Ascending aorta (tissue), 2 donors: ENCODE measurements at regions not wholly inside any gene's neighbourhood (a gene's known extent, or its start where the extent isn't known, plus 50 kb on each side); places are given as distances from the start of the nearest gene placed in this dataset.
A peak's percentile ranks its signal among the peaks of the same experiment; 100 is the strongest.

Source experiments
- DNase-seq, 2 donors: peaks; one replicate each; pipeline ENCODE4 v3.0.0-alpha.2; 2019; ENCODE audit warnings: low spot score in 2 of 2
- H3K27ac ChIP-seq, 2 donors: fragments of 200-600 bp; sonication (generic); one replicate each; pipeline ENCODE4 v1.5.1; 2016 to 2017; ENCODE audit warnings: mild to moderate bottlenecking in 1 of 2
- H3K27me3 ChIP-seq: fragments of 200-600 bp; sonication (generic); one replicate; pipeline ENCODE4 v1.5.1; 2017
- H3K36me3 ChIP-seq, 2 donors: fragments of 200-600 bp; sonication (generic); one replicate each; pipeline ENCODE4 v1.5.1; 2016
- H3K4me1 ChIP-seq, 2 donors: fragments of 200-600 bp; sonication (generic); one replicate each; pipeline ENCODE4 v1.5.1; 2016 to 2017; ENCODE audit warnings: mild to moderate bottlenecking in 1 of 2
- H3K4me3 ChIP-seq, 2 donors: fragments of 200-600 bp; sonication (generic); one replicate each; pipeline ENCODE4 v1.5.1; 2016 to 2017; ENCODE audit warnings: mild to moderate bottlenecking in 1 of 2
- H3K9me3 ChIP-seq, 2 donors: fragments of 200-600 bp; sonication (generic); one replicate each; pipeline ENCODE4 v1.5.1; 2016
- CTCF ChIP-seq, 3 experiments: fragments of 200-600 bp in 2 of 3; fragments of 450-650 bp in 1 of 3; sonication (generic) in 2 of 3; IDR thresholded peaks; one replicate each; pipeline ENCODE4 v1.5.1; 2016 to 2019; ENCODE audit warnings: antibody characterized with exemption in 3 of 3, mild to moderate bottlenecking in 1 of 3, moderate library complexity in 1 of 3
- intact Hi-C: fragments of 100-400 bp; cut with DNase I; formaldehyde crosslinking; loops from one replicate; pipeline ENCODE4 v1.15.1; 2023

- Histone ChIP-seq H3K9me3 (no peaks in the 10 kb centered on the region), H3K4me3 (no peak overlapping the region), H3K27me3 (no peaks in the 10 kb centered on the region), H3K4me1 (peaks cover 0 to 5% of the 10 kb centered on the region in 2 donors), H3K36me3 (no peaks in the 10 kb centered on the region), H3K27ac (no peak overlapping the region)
- intact Hi-C loops: no loop called here
- TF ChIP-seq CTCF (IDR thresholded peaks at IDR 0.05): no peak
- no peak for DNase-seq
These were observed 82.2 kb upstream of the LIFR start for GRCh38 chr5:38638656-38639055.

GRCh38 chr5:38639377-38640358, 83.2 kb upstream of the LIFR start:
- intact Hi-C loops: no loop called here
- Histone ChIP-seq H3K4me3 (no peak overlapping the region), H3K27me3 (no peaks in the 10 kb centered on the region), H3K9me3 (no peaks in the 10 kb centered on the region), H3K4me1 (peaks cover 0 to 5% of the 10 kb centered on the region in 2 donors), H3K27ac (no peak overlapping the region), H3K36me3 (no peaks in the 10 kb centered on the region)
- no peak for TF ChIP-seq CTCF (IDR thresholded peaks at IDR 0.05)
- no peak for DNase-seq

GRCh38 chr5:38641003-38641402, 84.6 kb upstream of the LIFR start:
- intact Hi-C loops: no loop called here
- no peak for TF ChIP-seq CTCF (IDR thresholded peaks at IDR 0.05)
- H3K36me3 ChIP-seq: no peaks in the 10 kb centered on the region
- no peak for DNase-seq
- no peaks in the 10 kb centered on the region for H3K27me3 ChIP-seq
- peak overlapping the region; percentile 53 to 56 for H3K27ac ChIP-seq
- H3K4me3 ChIP-seq: no peak overlapping the region
- H3K4me1 ChIP-seq: peaks cover 0 to 5% of the 10 kb centered on the region in 2 donors
- no peaks in the 10 kb centered on the region for H3K9me3 ChIP-seq

GRCh38 chr5:38642189-38642911, 85.9 kb upstream of the LIFR start:
- peaks cover 0 to 5% of the 10 kb centered on the region in 2 donors for H3K4me1 ChIP-seq
- DNase-seq: no peak
- intact Hi-C loops: no loop called here
- no peak for TF ChIP-seq CTCF (IDR thresholded peaks at IDR 0.05)
- peak overlapping the region; percentile 53 to 56 for H3K27ac ChIP-seq
- no peaks in the 10 kb centered on the region for H3K27me3 ChIP-seq
- H3K9me3 ChIP-seq: no peaks in the 10 kb centered on the region
- H3K36me3 ChIP-seq: no peaks in the 10 kb centered on the region
- H3K4me3 ChIP-seq: no peak overlapping the region

- H3K27ac ChIP-seq: no peak overlapping the region
- TF ChIP-seq CTCF (IDR thresholded peaks at IDR 0.05): no peak
- no peak overlapping the region for H3K4me3 ChIP-seq
- no peak for DNase-seq
- H3K36me3 ChIP-seq: no peaks in the 10 kb centered on the region
- intact Hi-C loops: no loop called here
- H3K4me1 ChIP-seq: peaks cover 0 to 5% of the 10 kb centered on the region in 2 donors
- no peaks in the 10 kb centered on the region for H3K9me3 ChIP-seq
- no peaks in the 10 kb centered on the region for H3K27me3 ChIP-seq
These were observed 87.2 kb upstream of the LIFR start for GRCh38 chr5:38643616-38644015.
